CD4-positive, alpha-beta T cell treated with Interleukin-21 for 1 hour (primary cell): ENCODE measurements at regions not wholly inside any gene's neighbourhood (a gene's known extent, or its start where the extent isn't known, plus 50 kb on each side); places are given as distances from the start of the nearest gene placed in this dataset.
"Not testable (repeated sequence)": the region's sequence is repeated elsewhere in the genome, so short reads cannot be mapped to it uniquely, and the experiment has no call there.

Source experiments
- DNase-seq: peaks from one replicate; pipeline ENCODE4 v3.0.0-alpha.2; 2020

GRCh38 chr3:159052494-159052893 is 250.6 kb downstream of the MFSD1 start:
- DNase-seq = not testable (repeated sequence)

GRCh38 chr3:159057621-159058020 is 255.8 kb downstream of the MFSD1 start:
- DNase-seq = no peak

- no peak for DNase-seq
Measured at GRCh38 chr3:159058859-159059258, 257.0 kb downstream of the MFSD1 start.

- no peak for DNase-seq
Measured at GRCh38 chr3:159059395-159059794, 257.5 kb downstream of the MFSD1 start.

- DNase-seq = no peak
Measured at GRCh38 chr3:159062734-159063410, 261.0 kb downstream of the MFSD1 start.

GRCh38 chr3:159069091-159069490 is 267.2 kb downstream of the MFSD1 start, which contains the start of gene IQCJ:
IQCJ (plus strand) TSS chr3:159069319.
- no peak for DNase-seq

- DNase-seq = no peak
Measured at GRCh38 chr3:159069866-159070425, 268.1 kb downstream of the MFSD1 start.

- DNase-seq = no peak
Measured at GRCh38 chr3:159074756-159075701, 273.2 kb downstream of the MFSD1 start.

- no peak for DNase-seq
Measured at GRCh38 chr3:159077860-159078259, 276.0 kb downstream of the MFSD1 start.

GRCh38 chr3:159080256-159080655 is 278.4 kb downstream of the MFSD1 start:
- DNase-seq = no peak

GRCh38 chr3:159080821-159081220 is 279.0 kb downstream of the MFSD1 start:
- DNase-seq = no peak

- DNase-seq = no peak
Measured at GRCh38 chr3:159082519-159082918, 280.7 kb downstream of the MFSD1 start.

- DNase-seq = no peak
Measured at GRCh38 chr3:159091936-159092335, 290.1 kb downstream of the MFSD1 start.

- DNase-seq = no peak
Measured at GRCh38 chr3:159102001-159102400, 300.1 kb downstream of the MFSD1 start.

GRCh38 chr3:159112724-159113123 is 310.9 kb downstream of the MFSD1 start:
- DNase-seq = no peak

GRCh38 chr3:159113221-159113875 is 311.5 kb downstream of the MFSD1 start:
- no peak for DNase-seq

- DNase-seq = no peak
Measured at GRCh38 chr3:159114582-159114981, 312.7 kb downstream of the MFSD1 start.

- no peak for DNase-seq
Measured at GRCh38 chr3:159123877-159124276, 322.0 kb downstream of the MFSD1 start.

GRCh38 chr3:159126261-159127020 is 324.6 kb downstream of the MFSD1 start:
- no peak for DNase-seq

- DNase-seq = no peak
Measured at GRCh38 chr3:159127021-159127392, 325.2 kb downstream of the MFSD1 start.

- no peak for DNase-seq
Measured at GRCh38 chr3:159128628-159129027, 326.8 kb downstream of the MFSD1 start.

GRCh38 chr3:159130108-159130507 is 328.3 kb downstream of the MFSD1 start:
- no peak for DNase-seq
